Calu3 (cell line): ENCODE measurements at regions not wholly inside any gene's neighbourhood (a gene's known extent, or its start where the extent isn't known, plus 50 kb on each side); places are given as distances from the start of the nearest gene placed in this dataset.

Experiments
- BruUV-seq: library from RNA; stranded (reverse); fragments of 400-500 nt; replicated peaks from 2 replicates; lab custom pipeline; 2021; lab: Mats Ljungman, UMichigan
- CTCF ChIA-PET: fragments of 300-600 bp; sonication (Branson Sonifier 250); formaldehyde crosslinking; loops from one replicate; lab custom pipeline; 2022; ENCODE audit warnings: antibody characterized with exemption; lab: Charles Lee
- DNase-seq: peaks from one replicate; pipeline ENCODE4 v3.0.0; 2022
- H3K27ac Mint-ChIP-seq: one replicate; pipeline ENCODE4 v1.8.0; 2022; ENCODE audit warnings: mixed read lengths; ENCODE audit not compliant: unreplicated experiment
- H3K27me3 Mint-ChIP-seq: one replicate; pipeline ENCODE4 v1.8.0; 2022; ENCODE audit warnings: mixed read lengths; ENCODE audit not compliant: unreplicated experiment
- H3K36me3 Mint-ChIP-seq: one replicate; pipeline ENCODE4 v1.8.0; 2022; ENCODE audit warnings: mild to moderate bottlenecking, moderate library complexity, mixed read lengths; ENCODE audit not compliant: insufficient read depth, unreplicated experiment
- H3K4me1 Mint-ChIP-seq: one replicate; pipeline ENCODE4 v1.8.0; 2022; ENCODE audit warnings: mild to moderate bottlenecking, low read depth, mixed read lengths; ENCODE audit not compliant: unreplicated experiment
- H3K4me3 Mint-ChIP-seq: one replicate; pipeline ENCODE4 v1.8.0; 2022; ENCODE audit warnings: mild to moderate bottlenecking, low read depth, moderate library complexity, mixed read lengths; ENCODE audit not compliant: unreplicated experiment
- H3K9me3 Mint-ChIP-seq: one replicate; pipeline ENCODE4 v1.8.0; 2022; ENCODE audit warnings: low read depth, mixed read lengths; ENCODE audit not compliant: unreplicated experiment
- intact Hi-C: fragments of 100-400 bp; cut with micrococcal nuclease; formaldehyde crosslinking; loops from one replicate; pipeline ENCODE4 v1.10.0; 2022; ENCODE audit not compliant: unreplicated experiment
- TF ChIP-seq, protein P1 (sequence below): fragments of 200-600 bp; IDR thresholded peaks from one replicate; pipeline ENCODE4 v1.8.0; 2022; ENCODE audit warnings: antibody characterized with exemption; ENCODE audit not compliant: unreplicated experiment

GRCh38 chr4:79512363-79512762 lies 104.3 kb upstream of the GK2 start:
- Mint-ChIP-seq H3K9me3 (no peaks in the 10 kb centered on the region), H3K4me3 (no peak overlapping the region), H3K36me3 (no peaks in the 10 kb centered on the region), H3K27me3 (no peaks in the 10 kb centered on the region), H3K4me1 (no peaks in the 10 kb centered on the region), H3K27ac (no peak overlapping the region)
- TF ChIP-seq, protein P1, sequence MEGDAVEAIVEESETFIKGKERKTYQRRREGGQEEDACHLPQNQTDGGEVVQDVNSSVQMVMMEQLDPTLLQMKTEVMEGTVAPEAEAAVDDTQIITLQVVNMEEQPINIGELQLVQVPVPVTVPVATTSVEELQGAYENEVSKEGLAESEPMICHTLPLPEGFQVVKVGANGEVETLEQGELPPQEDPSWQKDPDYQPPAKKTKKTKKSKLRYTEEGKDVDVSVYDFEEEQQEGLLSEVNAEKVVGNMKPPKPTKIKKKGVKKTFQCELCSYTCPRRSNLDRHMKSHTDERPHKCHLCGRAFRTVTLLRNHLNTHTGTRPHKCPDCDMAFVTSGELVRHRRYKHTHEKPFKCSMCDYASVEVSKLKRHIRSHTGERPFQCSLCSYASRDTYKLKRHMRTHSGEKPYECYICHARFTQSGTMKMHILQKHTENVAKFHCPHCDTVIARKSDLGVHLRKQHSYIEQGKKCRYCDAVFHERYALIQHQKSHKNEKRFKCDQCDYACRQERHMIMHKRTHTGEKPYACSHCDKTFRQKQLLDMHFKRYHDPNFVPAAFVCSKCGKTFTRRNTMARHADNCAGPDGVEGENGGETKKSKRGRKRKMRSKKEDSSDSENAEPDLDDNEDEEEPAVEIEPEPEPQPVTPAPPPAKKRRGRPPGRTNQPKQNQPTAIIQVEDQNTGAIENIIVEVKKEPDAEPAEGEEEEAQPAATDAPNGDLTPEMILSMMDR = no peak
- intact Hi-C loops = no loop called here
- DNase-seq = no peak
- no TSS peak for BruUV-seq
- CTCF ChIA-PET = no interaction called here

DNA sequence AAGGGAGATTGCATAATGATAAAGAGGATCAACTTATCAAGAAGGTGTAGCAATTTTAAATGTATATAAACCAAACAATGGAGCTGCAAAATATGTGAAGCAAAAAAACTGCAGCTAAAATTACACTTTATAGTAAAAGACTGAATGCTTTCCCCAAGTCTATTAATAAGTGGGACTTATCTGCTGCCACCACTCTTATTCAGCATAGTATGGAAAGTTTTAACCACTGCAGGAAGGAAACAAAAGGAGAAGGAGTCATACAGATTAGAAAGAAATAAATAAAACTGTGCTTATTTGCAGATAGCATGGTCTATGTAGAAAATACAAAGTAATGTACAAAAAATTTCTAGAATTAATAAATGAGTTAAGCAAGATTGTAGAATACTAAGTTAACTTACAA lies 94.1 kb upstream of the GK2 start:
- DNase-seq = no peak
- Mint-ChIP-seq H3K36me3 (no peaks in the 10 kb centered on the region), H3K4me3 (no peak overlapping the region), H3K27me3 (no peaks in the 10 kb centered on the region), H3K27ac (no peak overlapping the region), H3K4me1 (no peaks in the 10 kb centered on the region), H3K9me3 (no peaks in the 10 kb centered on the region)
- TF ChIP-seq, protein P1 = no peak
- BruUV-seq = no TSS peak
- intact Hi-C loops = no loop called here
- CTCF ChIA-PET = no interaction called here

GRCh38 chr4:79498282-79498681 lies 90.3 kb upstream of the GK2 start:
- H3K4me3 Mint-ChIP-seq = no peak overlapping the region
- intact Hi-C loops = no loop called here
- H3K36me3 Mint-ChIP-seq = no peaks in the 10 kb centered on the region
- H3K27me3 Mint-ChIP-seq = no peaks in the 10 kb centered on the region
- no peaks in the 10 kb centered on the region for H3K9me3 Mint-ChIP-seq
- TF ChIP-seq, protein P1 = no peak
- no peaks in the 10 kb centered on the region for H3K4me1 Mint-ChIP-seq
- no TSS peak for BruUV-seq
- CTCF ChIA-PET = no interaction called here
- no peak overlapping the region for H3K27ac Mint-ChIP-seq
- no peak for DNase-seq

GRCh38 chr4:79497001-79497400 lies 89.0 kb upstream of the GK2 start:
- Mint-ChIP-seq H3K36me3 (no peaks in the 10 kb centered on the region), H3K4me3 (no peak overlapping the region), H3K4me1 (no peaks in the 10 kb centered on the region), H3K9me3 (no peaks in the 10 kb centered on the region), H3K27ac (no peak overlapping the region), H3K27me3 (no peaks in the 10 kb centered on the region)
- intact Hi-C loops = no loop called here
- DNase-seq = no peak
- CTCF ChIA-PET = no interaction called here
- TF ChIP-seq, protein P1 = no peak
- BruUV-seq = no TSS peak
